ENCODE measurements at regions not wholly inside any gene's neighbourhood (a gene's known extent, or its start where the extent isn't known, plus 50 kb on each side); places are given as distances from the start of the nearest gene placed in this dataset.
A peak's percentile ranks its signal among the peaks of the same experiment; 100 is the strongest.
"Not testable (repeated sequence)": the region's sequence is repeated elsewhere in the genome, so short reads cannot be mapped to it uniquely, and the experiment has no call there.

DNA sequence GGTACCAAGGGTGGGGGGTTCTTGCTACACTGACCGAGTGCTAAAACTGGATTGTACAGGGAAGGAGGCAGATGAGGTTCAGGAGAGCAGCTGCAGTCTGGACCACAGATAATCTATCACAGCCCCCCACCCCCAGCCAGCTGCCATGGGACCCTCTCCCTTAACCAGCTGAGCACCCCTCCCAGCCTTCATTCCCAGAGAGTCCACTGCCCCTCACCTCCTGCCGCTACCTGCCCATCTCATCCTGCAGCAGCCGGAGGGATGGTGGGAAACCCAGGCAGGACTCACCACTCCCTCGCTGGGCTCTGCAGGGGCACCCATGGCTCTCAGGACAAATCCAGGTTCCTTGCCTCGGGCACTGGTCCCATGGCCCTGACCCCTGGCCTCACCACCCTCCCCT, 66.7 kb downstream of the MRPL36 start:
- Histone ChIP-seq H3K27ac (no peak overlapping the region), H3K9me3 (no peaks in the 10 kb centered on the region), H3K4me3 (no peak overlapping the region), H3K36me3 (no peaks in the 10 kb centered on the region), H3K4me1 (no peaks in the 10 kb centered on the region), H3K27me3 (peaks cover 0 to 29% (median 4%) of the 10 kb centered on the region in 7 donors)
- 86 to 90% methylated on average over 5 of the region's 5 CpGs for WGBS, 2 donors
- DNase-seq (no peak), ATAC-seq (no peak)
- TF ChIP-seq, protein P1, sequence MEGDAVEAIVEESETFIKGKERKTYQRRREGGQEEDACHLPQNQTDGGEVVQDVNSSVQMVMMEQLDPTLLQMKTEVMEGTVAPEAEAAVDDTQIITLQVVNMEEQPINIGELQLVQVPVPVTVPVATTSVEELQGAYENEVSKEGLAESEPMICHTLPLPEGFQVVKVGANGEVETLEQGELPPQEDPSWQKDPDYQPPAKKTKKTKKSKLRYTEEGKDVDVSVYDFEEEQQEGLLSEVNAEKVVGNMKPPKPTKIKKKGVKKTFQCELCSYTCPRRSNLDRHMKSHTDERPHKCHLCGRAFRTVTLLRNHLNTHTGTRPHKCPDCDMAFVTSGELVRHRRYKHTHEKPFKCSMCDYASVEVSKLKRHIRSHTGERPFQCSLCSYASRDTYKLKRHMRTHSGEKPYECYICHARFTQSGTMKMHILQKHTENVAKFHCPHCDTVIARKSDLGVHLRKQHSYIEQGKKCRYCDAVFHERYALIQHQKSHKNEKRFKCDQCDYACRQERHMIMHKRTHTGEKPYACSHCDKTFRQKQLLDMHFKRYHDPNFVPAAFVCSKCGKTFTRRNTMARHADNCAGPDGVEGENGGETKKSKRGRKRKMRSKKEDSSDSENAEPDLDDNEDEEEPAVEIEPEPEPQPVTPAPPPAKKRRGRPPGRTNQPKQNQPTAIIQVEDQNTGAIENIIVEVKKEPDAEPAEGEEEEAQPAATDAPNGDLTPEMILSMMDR (IDR thresholded peaks at IDR 0.05) = no peak
- intact Hi-C loops (cut with DNase I) = no loop called here

DNA sequence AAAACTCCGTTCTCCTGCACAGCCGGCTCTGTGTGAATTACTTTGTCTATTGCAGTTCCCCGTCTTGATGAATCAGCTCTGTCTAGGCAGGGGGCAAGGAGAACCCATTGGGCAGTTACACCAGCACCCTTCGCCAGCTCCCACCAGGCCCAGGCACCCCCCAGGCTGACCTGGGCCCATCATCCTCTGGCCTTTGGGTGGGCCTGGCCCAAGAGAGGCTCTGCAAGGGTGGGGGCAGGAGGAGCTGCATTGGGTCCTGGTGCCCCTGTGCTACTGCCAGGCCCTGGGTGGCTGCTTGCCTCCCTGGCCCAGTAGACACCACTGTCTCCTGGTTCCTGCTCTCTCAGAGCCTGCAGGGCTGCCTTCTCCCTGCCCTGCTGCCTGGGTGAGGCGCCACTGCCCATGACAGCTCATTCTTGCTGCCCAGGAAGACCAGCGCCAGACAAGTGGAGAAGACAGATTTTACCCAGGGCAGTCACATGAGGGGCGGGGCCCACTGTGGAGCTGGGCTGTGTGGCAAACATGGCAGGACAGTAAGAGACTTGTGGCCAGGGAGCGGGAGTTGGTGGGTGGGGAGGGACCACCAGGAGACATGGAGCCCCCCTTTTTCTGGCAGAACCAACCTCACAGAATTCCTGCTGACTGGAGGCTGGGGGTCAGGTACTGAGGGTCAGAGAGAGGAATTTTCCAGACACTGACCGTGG, 67.2 kb downstream of the MRPL36 start:
- TF ChIP-seq, protein P1 (IDR thresholded peaks at IDR 0.05) = no peak
- H3K27ac ChIP-seq = no peak overlapping the region
- 89% methylated on average over 9 of the region's 9 CpGs for WGBS, 2 donors
- no peaks in the 10 kb centered on the region for H3K36me3 ChIP-seq
- peaks cover 0 to 23% (median 4%) of the 10 kb centered on the region in 7 donors for H3K27me3 ChIP-seq
- no peaks in the 10 kb centered on the region for H3K4me1 ChIP-seq
- DNase-seq (peak in 1 of 2 donors; percentile 1), ATAC-seq (peak in 1 of 8 donors; percentile 19)
- H3K4me3 ChIP-seq = no peak overlapping the region
- H3K9me3 ChIP-seq = no peaks in the 10 kb centered on the region
- intact Hi-C loops (cut with DNase I) = no loop called here

DNA sequence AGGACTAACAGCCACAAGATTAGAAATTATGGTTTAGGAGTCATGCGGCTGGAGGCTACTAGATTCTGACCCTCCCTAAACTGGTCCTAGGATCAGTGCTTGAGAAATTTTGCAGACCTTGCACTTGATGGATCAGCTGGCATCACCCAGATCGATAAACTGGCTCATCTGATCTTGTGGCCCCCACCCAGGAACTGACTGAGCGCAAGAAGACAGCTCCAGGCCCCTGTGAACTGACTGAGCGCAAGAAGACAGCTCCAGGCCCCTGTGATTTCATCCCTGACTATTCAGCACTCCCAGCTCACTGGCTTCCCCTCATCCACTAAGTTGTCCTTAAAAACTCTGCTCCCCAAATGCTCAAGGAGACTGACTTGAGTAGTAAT, 67.8 kb downstream of the MRPL36 start:
- WGBS, 2 donors = 81% methylated on average over 4 of the region's 4 CpGs
- H3K36me3 ChIP-seq; H3K9me3 ChIP-seq; ATAC-seq; H3K27ac ChIP-seq; H3K4me1 ChIP-seq; H3K4me3 ChIP-seq; intact Hi-C loops (cut with DNase I): not testable (repeated sequence)
- DNase-seq = peak in 1 of 2 donors; percentile 1
- H3K27me3 ChIP-seq = peaks cover 0 to 19% (median 4%) of the 10 kb centered on the region in 7 donors

DNA sequence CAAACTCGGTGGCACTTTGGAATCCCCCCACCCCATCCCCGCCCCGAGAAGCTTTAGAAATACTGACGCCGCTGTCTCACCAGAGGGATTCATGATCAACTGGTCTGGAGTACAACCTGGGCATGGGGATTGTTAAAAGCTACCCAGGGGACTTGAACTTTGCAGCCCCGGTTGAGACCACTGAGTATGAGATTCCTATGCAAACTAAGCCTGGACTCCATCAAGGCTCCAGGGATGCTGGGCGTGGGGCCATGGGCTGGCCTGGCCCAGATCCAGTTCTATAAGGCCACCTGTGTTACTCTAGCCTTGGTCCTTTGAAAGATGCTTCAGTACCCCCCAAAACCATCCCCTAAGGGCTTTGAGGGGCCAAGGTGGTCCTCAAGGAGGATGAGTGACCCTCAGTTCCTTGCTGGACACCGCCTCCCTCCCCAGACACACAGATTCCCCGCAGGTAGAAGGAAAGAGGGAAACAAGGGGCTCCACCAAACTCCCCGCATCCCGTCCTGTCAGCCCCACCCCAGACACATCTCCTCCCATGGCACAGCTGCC, 68.5 kb downstream of the MRPL36 start:
- no peaks in the 10 kb centered on the region for H3K36me3 ChIP-seq
- DNase-seq = no peak
- H3K4me3 ChIP-seq = no peak overlapping the region
- no peaks in the 10 kb centered on the region for H3K9me3 ChIP-seq
- intact Hi-C loops (cut with DNase I) = no loop called here
- H3K4me1 ChIP-seq = no peaks in the 10 kb centered on the region
- ATAC-seq = no peak
- H3K27me3 ChIP-seq = peaks cover 0 to 20% (median 7%) of the 10 kb centered on the region in 7 donors
- TF ChIP-seq, protein P1 (IDR thresholded peaks at IDR 0.05) = no peak
- no peak overlapping the region for H3K27ac ChIP-seq
- WGBS, 2 donors = 75 to 77% methylated on average over 11 of the region's 11 CpGs

DNA sequence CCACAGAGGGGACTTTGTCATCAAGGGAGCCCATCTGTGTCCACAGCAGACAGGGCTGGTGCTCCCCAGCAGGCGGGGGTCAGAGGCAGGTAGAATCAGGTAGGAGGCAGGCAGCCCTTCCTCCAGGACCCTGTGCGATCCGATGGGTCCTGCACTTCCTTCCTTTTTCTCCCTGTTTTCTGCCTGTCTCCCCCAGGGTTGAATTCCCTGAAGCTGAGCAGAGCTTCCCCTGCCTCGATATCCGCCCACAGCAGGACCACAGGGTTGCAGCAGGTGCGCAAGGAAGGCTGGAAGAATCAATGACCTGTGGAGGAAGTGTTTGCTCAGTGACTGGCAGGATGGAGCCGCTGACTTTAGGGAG, 69.2 kb downstream of the MRPL36 start:
- Histone ChIP-seq H3K4me1 (no peaks in the 10 kb centered on the region), H3K36me3 (no peaks in the 10 kb centered on the region), H3K27ac (no peak overlapping the region), H3K9me3 (no peaks in the 10 kb centered on the region), H3K27me3 (peaks cover 0 to 25% (median 14%) of the 10 kb centered on the region in 7 donors), H3K4me3 (no peak overlapping the region)
- no peak for ATAC-seq
- intact Hi-C loops (cut with DNase I) = no loop called here
- WGBS, 2 donors = 77 to 84% methylated on average over 7 of the region's 7 CpGs
- peak in 1 of 2 donors; percentile 2 for DNase-seq
- TF ChIP-seq, protein P1 (IDR thresholded peaks at IDR 0.05) = no peak

Data from heart right ventricle (tissue), 16 donors.